Stimulated activated CD4-positive, alpha-beta T cell treated with anti-CD3 and anti-CD28 coated beads, Interleukin-15, amount 100 ng/mL, for 1 hour (primary cell): ENCODE measurements at regions not wholly inside any gene's neighbourhood (a gene's known extent, or its start where the extent isn't known, plus 50 kb on each side); places are given as distances from the start of the nearest gene placed in this dataset.
"Not testable (repeated sequence)": the region's sequence is repeated elsewhere in the genome, so short reads cannot be mapped to it uniquely, and the experiment has no call there.

Source experiments
- DNase-seq, 2 donors: peaks; one replicate each; pipeline ENCODE4 v3.0.0-alpha.2; 2020; ENCODE audit warnings: low read depth in 1 of 2, low spot score in 1 of 2

DNA sequence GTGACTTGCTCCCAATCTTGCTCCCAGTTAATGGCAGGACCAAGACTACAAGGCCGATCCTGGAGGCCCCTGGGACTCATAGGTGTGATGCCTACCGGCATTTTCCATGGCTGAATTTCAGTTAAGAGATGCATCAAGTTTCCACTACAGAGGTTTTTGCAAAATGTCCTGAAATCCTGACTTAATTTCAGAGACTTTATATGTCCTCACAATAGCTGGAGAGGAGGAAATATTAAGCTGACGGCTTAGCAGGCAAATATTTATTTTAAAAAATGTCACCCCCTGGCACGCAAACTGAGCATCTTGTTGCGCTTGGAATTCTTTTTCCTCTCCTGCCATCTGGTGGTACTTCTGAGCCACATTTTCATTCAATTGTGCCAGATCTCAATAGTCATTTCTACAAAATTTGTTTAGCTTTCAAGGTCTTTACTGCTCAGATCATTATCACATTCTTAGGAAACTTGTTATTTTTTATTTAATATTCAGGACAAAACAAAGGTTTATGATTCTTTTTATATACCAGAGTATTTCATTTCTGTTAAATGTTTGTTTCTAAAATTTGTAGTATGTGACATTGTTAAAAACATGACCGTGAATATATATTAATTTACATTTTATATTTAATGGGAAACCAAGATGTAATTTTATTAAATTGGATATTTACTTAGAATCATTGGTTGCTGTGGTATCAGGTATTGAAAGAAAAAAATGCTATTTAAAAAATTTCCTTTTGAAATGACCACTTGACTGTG, 189.2 kb upstream of the THRB start:
- no peak for DNase-seq

DNA sequence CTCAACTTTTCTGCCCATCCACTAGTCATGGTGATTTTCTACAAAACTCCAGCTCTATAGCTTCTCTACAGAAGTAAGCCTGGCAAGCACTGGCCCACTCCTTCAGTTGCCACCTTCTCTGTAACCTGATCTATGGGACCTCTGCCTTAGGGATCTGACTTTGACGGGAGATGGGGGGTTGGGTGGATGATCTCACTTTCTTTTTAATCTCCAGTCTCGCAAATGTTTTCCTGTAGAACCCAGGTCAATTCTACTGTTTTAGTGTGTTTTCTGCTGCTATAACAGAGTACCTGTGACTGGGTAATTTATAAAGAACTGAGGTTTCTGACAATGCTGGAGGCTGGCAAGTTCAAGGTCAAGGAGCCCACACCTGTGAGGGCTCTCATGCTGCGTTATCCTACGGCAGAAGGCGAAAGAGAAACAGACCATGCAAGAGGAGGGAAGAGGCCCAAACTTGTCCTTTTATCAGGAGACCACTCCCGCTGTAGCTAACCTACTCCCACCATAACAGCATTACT, 189.9 kb upstream of the THRB start:
- no peak for DNase-seq

GRCh38 chr3:24686808-24687207, 192.2 kb upstream of the THRB start:
- no peak for DNase-seq

GRCh38 chr3:24687671-24688070, 193.0 kb upstream of the THRB start:
- no peak for DNase-seq

- DNase-seq: no peak
These were observed 193.9 kb upstream of the THRB start for GRCh38 chr3:24688446-24689148.

DNA sequence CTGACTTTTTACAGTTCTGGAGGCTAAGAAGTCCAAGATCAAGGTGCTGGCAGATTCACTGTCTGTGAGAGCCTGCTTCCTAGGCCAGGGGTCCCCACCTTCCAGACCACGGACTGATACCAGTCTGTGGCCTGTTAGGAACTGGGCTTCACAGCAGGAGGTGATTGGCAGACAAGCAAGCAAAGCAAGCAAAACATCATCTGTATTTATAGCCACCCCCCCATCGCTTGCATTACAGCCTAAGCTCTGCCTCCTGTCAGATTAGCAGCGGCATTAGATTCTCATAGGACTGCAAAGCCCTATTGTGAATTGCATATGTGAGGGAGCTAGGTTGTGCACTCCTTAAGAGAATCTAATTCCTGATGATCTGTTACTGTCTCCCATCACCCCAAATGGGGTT, 194.7 kb upstream of the THRB start:
- DNase-seq: no peak

DNA sequence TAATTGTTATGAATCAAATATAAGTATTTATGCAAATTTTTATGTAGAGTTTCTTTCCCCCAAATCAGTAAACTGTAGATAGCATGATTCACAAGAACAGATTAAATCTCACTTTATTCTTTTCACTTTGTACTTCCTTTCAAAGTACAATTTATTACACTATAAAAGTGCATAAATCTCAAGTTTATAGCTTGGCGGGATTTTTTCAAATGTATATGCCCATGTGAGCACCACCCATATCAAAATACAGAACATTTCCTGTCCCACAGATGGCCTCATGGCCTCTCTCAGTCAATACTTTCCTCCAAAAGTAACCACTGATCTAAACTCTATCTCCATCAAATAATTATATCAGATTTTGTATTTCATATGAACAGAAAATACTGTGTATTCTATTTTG, 196.1 kb upstream of the THRB start:
- DNase-seq: no peak

GRCh38 chr3:24699078-24699477, 204.4 kb upstream of the THRB start:
- not testable (repeated sequence) for DNase-seq

DNA sequence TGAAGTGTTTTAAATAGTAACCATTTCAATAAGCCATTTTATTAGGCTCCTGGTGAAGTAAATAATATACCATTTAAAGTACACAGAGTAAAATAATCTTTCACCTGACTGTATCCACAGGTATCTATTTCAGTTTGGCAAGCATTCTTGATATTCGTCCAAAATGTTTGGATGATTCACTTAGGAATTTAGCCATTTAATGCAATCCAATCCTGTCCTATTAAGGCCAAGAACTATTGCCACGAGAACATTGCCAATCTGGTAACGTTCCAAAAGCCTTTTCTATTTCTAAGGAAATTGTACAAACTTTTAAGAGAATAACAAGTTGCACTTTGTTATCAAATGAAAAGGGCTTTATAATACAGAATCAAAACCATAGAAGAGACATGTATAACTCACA, 209.8 kb upstream of the THRB start:
- no peak for DNase-seq

DNA sequence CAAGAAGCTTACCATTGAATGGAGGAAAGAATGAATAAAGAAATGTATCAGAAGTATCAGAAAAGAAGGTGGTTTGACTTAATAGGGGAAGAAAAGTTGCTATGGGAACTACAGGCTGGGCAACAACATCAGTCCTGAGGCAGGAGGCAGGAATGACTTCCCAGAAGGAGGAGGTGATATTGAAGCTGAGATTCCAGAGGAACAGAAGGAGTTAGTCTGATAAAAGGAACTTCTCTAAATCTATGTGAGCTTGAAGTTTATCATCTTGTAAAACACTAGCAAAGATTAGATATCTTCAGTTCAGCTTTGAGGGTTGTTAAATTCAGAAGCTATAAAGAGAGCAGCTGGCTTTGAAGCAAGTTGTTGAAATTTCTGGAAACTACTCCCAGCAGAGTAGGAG, 213.3 kb upstream of the THRB start:
- DNase-seq: no peak

GRCh38 chr3:24709956-24710355, 215.3 kb upstream of the THRB start:
- DNase-seq: no peak

GRCh38 chr3:24713516-24713915, 218.9 kb upstream of the THRB start:
- no peak for DNase-seq

DNA sequence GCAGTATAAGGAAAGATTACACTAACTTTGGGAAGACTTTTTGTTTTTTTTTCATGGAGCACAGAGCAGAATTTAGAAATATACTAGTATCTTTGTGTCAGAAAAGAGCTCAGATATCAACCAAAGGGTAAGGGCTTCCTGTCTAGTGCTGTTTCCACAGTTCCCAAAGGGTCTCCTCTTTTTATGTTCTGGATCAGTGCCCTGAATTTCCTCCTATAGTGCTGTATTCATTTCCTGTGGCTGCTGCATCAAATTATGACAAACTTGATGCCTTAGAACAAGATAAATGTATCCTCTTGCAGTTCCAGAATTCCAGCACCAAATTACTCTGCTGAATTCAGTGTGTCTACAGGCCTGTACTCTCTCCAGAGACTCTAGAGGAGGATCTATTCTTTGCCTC, 219.8 kb upstream of the THRB start:
- no peak for DNase-seq

DNA sequence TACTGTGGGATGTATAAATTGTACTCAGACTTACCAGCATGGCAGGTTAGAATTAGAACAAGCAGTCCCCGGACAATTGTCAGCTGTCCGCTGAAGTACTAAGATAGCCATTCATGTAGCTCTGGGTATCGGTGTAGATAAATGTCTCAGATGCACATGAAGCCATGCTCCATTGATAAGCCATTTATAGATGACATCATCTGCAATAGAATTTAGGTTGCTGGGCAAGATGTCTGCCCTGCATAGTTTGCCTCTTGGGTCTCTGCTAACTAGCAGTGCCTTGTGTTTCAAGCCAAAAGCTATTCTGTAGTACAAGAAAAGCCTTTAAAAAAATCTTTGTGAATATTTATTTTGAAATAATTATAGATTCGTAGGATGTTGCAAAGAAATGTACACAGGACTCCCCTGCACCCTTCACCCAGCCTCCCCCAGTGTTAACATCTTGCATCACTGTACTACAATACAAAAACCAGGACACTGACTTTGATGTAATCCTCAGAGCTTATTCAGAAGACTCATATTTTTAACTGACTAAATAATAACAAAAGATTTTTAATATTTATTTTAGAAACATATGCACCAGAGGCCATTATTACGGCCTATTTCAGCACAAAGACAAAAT, 220.6 kb upstream of the THRB start:
- DNase-seq: no peak

- DNase-seq: no peak
These were observed 227.4 kb upstream of the THRB start for GRCh38 chr3:24722087-24722486.

DNA sequence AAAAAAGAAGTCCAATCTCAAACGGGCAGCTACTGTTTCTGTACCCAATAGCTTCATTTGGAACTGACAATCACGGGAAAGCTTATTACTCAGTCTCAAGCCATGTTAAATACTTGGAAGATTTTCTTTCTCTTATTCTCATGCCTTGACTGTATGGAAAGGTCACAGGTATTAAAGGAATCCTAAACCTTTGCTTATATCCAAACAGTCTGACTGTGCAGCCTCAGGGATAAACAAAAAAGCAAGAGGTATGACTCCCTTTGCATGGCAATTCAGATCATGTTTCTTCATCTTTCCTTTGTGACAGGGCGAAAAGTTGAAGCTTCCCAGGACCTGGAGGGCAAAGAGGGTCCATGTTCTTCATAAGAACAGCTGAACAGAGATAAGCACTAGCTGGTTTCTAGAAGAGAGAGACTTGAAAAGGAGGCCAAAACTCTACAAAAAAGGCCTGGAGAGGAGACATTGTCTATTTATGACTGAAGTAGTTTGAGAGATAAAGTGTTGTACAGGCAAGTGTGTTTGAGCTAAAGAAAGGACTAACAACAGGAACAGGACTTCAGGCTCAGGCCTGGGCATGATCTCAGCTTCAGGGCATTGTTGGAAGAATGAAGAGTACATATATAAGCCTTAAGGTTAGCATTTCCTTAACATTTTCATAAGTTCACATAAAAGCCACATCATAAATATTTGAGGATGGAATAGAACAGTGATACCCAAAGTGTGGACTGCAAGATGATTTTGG, 231.0 kb upstream of the THRB start:
- no peak for DNase-seq

GRCh38 chr3:24726423-24726822, 231.8 kb upstream of the THRB start:
- DNase-seq: no peak

DNA sequence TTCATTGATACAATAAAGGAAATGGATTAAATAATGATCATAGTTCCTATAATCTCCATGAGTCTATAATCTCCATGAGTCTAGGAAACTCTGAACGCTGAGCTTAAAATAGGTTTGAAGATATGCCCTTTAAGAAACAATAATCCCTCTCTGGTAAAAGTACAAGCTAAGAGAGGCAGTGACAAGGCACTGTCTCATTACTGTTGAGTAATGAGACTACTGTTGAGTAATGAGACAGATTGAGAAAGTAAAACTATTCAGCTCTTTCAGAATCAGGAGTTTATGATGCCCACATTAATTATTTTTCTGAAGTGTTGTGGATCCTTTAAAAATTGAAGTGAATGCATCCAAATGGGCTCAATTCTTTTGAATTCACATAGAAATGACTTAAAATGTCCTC, 235.5 kb upstream of the THRB start:
- DNase-seq: no peak

DNA sequence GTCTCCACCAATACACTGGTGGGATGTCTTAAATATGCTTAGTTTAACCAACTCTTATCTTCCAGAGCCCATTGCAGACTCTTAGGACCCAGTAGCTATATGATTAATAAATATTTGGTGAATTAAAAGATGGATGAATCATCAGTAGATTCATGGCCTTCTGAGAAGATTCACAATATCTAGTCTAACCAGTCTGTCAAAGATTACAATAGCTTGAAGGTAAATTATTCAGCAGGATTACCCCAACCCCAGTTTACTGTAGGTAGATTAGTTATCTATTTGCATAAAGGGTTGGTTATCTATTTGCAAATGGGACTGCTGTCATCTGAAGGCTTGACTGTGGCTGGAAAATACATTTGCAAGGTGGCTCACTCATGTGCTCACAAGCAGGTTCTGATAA, 239.4 kb upstream of the THRB start:
- no peak for DNase-seq

GRCh38 chr3:24736701-24737100, 242.1 kb upstream of the THRB start:
- no peak for DNase-seq

- no peak for DNase-seq
These were observed 245.7 kb upstream of the THRB start for GRCh38 chr3:24740326-24740725.

GRCh38 chr3:24741506-24741905, 246.9 kb upstream of the THRB start:
- no peak for DNase-seq
